ENCODE measurements at regions not wholly inside any gene's neighbourhood (a gene's known extent, or its start where the extent isn't known, plus 50 kb on each side); places are given as distances from the start of the nearest gene placed in this dataset.
"Not testable (repeated sequence)": the region's sequence is repeated elsewhere in the genome, so short reads cannot be mapped to it uniquely, and the experiment has no call there.

DNA sequence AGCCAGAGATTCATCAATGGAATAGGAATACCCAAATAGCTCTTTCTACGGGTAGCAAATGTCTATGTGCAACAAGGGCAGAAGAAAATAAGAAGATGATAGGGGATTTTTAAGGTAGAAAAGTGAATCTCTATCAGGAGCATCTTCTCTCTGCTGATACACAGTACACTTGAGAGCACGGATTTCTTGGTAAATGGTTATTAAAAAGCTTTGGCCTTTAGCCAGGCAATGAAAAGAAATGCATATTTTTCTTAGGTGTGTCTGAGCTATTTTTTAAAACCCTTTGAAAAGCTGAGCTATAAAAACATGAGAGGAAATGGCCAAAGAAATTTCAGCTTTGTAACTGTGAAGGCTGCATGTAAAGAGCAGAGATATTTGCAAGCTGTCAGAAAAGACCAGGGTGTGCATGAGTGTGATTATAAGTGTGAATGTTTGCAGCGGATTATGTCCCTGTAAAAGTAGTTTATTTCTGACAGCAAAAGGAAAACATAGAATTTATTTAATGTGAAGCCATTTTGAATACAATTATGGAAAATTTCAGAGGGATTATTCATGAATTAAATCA is 487.1 kb upstream of the PIK3R1 start:
- no peak for DNase-seq (ENCODE audit: low read depth)
- in situ Hi-C loops (cut with HindIII; ENCODE audit: low pct_unique_long_range_greater_than_20kb, low sequenced_read_pairs), result no loop called here

DNA sequence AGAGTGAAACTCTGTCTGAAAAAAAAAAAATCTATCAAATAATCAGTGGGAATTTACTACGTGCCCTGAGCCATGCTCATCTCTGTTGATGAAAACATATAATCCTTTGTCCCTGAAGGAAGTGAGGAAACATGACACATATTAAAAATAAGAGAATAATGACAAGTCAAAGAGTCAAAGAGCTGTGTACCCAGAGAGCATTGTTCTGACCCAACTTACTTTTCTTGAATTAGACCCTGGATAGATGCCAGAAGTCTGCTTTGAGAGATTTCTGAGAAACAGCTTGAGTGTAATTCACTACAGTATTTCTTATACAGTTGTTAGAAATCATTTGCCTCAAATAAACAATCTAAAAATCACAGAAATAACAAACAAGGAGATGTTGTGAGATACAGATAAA is 490.0 kb upstream of the PIK3R1 start:
- DNase-seq (ENCODE audit: low read depth), result no peak
- in situ Hi-C loops (cut with HindIII; ENCODE audit: low pct_unique_long_range_greater_than_20kb, low sequenced_read_pairs), result no loop called here

DNA sequence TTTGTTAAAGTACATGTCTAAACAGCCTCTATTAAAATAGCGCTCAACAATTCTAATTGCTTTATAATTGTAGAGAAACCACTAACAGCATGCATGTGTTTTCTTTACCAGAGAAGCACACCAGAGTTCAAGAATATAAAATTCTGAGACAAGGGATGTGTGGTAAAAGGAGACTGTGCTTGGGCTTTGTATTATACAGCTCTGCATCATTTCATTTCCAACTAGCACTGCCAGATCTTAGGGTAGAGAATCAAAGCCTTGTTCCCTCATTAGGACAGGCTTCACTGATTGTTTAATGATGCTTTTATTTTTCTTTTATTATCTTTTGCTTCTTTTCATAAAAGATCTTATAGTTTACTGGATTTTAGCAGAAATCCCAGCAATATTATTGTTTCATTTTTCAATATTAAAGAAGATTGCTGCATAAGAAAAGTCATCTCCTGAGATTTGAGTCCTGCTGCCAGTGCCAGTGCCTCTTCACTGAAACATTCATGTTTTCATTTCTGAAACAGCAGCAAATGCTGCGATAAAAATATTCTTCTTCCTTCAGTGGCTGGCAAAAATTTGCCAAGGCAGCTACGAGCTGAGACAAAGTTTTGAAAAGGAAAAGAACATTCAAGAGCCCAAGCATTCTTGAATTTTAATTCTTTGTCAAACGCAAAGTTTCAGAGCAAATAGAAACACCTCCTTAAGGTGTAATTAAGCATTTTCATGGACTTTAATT is 491.0 kb upstream of the PIK3R1 start:
- in situ Hi-C loops (cut with HindIII; ENCODE audit: low pct_unique_long_range_greater_than_20kb, low sequenced_read_pairs), result no loop called here
- no peak for DNase-seq (ENCODE audit: low read depth)

DNA sequence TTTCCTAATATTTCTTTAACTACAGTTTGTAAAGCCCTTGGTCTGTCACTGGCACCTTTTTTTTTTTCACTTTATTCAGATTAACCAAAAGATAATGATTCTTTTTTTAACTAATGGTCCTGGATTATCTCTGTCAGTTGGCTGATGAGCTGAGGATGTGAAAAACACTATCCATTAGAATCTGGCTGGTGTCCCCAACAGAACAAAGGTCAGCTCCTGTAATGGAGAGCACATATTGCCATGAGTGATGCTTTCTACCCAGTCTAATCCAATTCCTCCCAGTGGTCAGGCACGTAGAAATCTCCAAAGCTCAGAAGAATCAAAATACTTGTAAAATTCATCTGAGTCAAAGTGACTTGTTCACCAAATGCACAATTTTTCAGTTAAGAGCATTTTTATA is 491.7 kb upstream of the PIK3R1 start:
- in situ Hi-C loops (cut with HindIII; ENCODE audit: low pct_unique_long_range_greater_than_20kb, low sequenced_read_pairs), result no loop called here
- DNase-seq (ENCODE audit: low read depth), result no peak

DNA sequence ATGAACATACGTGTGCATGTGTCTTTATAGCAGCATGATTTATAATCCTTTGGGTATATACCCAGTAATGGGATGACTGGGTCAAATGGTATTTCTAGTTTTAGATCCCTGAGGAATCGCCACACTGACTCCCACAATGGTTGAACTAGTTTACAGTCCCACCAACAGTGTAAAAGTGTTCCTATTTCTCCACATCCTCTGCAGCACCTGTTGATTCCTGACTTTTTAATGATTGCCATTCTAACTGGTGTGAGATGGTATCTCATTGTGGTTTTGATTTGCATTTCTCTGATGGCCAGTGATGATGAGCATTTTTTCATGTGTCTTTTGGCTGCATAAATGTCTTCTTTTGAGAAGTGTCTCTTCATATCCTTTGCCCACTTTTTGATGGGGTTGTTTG is 493.0 kb upstream of the PIK3R1 start:
- DNase-seq (ENCODE audit: low read depth); in situ Hi-C loops (cut with HindIII; ENCODE audit: low pct_unique_long_range_greater_than_20kb, low sequenced_read_pairs): not testable (repeated sequence)

DNA sequence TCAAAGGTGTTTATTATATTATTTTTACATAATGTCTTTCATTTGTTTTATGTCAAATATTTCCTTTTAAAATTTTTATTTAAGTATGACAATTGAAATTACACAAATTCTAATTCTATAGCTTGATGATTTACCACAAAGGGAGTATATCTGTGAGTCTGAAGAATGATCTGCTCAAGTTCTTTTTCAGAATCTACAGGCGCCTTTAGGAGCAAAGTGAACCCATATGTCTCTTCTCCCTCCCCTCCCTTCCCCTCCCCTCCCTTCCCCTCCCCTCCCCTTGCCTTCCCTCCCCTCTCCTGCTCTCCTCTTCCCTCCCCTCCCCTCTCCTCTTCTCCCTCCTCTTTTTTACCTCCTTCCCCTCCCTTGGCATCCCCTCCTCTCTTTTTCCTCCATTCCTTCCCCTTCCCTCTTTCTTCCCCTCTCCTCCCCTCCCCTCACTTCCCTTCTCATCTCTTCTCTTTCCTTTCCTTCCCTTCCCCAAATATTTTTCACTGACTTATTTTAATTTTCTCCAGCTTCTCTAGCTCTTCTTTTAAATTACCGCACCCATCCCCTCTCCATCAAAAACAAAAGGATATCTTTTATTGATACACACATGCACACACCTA is 495.3 kb upstream of the PIK3R1 start:
- in situ Hi-C loops (cut with HindIII; ENCODE audit: low pct_unique_long_range_greater_than_20kb, low sequenced_read_pairs), result no loop called here
- DNase-seq (ENCODE audit: low read depth), result no peak

DNA sequence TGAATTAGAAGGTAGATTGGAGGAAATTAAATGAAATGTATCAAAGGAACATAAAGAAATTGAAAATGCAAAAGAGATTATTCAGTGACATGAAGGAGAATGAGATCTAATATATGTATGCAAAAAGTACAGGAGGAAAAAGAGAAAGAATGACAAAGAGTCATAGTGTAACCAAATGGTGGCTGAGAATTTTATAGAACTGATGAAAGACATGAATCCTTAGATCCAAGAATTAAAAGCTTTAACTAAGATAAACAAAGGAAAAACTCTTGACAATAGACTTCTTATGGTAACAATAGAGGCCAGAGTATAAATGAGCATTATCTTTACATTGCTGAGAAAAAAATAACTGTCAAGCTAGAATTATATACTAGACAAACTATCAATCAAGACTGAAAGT is 505.4 kb upstream of the CD180 start:
- in situ Hi-C loops (cut with HindIII; ENCODE audit: low pct_unique_long_range_greater_than_20kb, low sequenced_read_pairs), result no loop called here

DNA sequence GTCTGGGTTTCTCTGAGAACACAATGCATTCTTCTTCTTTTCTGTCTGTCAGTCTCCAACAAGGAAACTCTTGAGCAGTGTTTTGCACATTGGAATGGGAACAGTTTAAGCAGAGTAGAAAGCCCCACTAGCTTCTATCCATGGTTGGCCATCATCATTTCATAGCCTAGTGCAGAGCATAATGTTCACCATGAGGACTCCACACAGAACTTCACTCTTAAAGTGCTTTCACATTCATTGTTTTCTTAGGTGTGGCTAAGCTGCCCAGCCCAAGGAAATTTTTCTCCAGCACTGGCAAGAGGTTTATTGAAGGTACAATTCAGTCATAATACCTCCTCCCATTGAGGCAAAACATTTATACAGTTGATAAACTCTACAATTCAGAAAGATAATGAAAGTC is 503.0 kb upstream of the CD180 start:
- in situ Hi-C loops (cut with HindIII; ENCODE audit: low pct_unique_long_range_greater_than_20kb, low sequenced_read_pairs), result no loop called here
- DNase-seq (ENCODE audit: low read depth), result no peak

More for the DNA sequence above, 505.4 kb upstream of the CD180 start:
- DNase-seq (ENCODE audit: low read depth), result no peak

DNA sequence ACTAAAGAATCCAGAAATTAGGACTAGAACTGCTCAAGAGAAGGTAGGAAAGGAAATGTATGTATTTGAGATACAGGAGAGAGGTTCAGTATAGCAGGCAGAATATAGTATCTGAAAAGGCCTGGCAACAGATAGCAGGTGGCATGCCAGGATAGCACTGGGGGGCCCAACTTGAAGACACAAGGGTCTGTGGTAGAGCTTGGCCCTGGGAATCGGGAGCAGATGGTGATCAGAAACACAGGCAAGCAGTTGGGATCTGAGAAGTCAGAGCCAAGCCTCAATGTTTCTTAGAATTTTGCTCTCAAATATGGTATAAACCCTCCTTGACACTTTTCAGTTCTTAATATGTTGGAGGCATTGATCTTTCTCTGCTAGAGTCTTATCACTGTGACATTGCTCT is 499.8 kb upstream of the CD180 start:
- DNase-seq (ENCODE audit: low read depth), result no peak
- in situ Hi-C loops (cut with HindIII; ENCODE audit: low pct_unique_long_range_greater_than_20kb, low sequenced_read_pairs), result no loop called here

DNA sequence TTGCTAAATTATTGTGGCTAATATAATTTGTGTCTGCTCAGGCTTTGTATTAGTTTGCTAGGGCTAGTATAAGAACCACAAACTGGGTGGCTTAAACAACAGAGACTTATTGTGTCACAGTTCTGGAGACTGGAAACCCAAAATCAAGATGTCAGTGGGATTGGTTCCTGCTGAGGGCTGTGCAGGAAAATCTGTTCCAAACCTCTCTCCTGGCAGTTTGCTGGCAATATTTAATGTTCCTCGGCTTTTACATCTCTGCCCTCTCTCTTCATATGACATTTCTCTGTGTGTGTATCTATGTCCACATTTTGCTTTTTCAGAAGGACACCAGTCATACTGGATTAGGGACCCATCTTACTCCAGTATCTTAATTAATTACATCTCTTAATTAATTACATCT is 498.8 kb upstream of the CD180 start:
- DNase-seq (ENCODE audit: low read depth), result no peak
- in situ Hi-C loops (cut with HindIII; ENCODE audit: low pct_unique_long_range_greater_than_20kb, low sequenced_read_pairs), result no loop called here

DNA sequence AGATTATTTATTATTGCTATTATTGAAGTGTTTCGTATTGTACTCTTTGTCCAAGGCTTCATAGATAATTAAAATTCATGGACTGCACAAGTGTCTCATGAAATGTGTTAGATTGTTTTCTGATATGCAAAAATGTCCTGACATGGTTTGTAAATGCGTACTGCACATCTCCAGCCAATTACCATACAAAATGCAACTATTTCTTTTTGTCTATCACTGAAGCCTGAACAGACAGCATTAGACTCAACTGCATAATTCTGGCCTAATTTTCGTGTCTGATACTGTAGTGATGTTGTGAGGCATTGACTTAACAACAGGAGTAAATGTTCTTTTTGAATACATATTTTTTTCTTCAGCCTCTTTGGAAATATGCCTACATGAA is 498.2 kb upstream of the CD180 start:
- DNase-seq (ENCODE audit: low read depth), result no peak
- in situ Hi-C loops (cut with HindIII; ENCODE audit: low pct_unique_long_range_greater_than_20kb, low sequenced_read_pairs), result no loop called here

DNA sequence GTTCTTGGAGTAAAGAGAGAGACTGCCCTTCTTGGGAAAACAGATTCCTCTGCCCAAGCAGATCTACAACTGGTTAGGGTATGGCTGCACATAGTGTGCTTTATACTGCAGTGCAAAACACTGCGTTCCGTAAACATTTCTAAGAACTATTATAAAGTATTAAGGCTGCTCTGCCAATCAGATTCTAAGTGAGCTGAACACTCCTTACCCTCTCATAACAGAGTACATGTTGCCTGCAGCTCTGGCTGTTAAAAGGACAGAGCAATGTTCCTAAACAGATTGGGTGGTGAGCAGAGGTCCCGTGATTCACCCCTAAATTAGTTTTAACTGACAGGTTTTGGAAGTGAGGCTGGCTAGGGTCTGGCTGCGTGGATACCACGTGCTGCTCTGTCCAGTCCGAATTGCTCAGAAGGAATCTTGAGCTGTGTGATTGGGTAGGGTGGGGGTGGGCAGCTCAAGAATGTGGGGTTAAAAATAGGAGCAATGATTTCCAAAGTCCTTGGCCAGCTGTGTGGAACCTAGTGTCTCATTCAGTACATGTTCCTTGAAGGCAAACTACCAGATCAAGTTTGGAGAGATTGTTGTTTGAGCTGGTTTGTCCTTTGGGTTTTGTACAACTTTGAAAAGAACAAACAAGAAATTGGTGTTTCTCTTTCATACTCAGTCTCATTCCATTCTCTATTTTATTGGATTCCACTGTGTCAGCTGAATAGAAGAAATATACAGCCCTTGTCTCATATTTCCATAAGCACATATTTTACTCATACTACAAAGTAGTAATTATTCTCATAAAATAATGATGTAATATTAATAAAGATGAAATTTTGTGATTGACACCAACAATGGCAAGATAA is 497.6 kb upstream of the CD180 start:
- DNase-seq (ENCODE audit: low read depth), result no peak
- in situ Hi-C loops (cut with HindIII; ENCODE audit: low pct_unique_long_range_greater_than_20kb, low sequenced_read_pairs), result no loop called here

DNA sequence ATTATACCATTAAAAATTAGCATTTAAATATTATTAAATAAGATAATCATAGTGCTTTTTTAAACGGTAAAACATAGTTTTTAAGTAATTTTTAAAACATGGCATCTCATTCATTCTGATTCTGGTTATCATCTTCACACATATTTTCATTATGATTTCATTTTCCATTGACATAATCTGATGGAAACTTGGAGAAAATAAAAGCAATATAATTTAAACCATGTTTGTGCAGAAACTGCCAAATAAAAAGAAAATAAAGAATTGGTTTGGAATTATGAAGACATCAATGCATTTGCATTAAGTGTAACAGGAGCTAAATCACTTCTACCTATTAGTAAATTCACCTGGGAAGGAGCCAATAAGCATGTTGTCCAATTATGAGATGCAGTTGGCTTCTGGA is 490.1 kb upstream of the CD180 start:
- in situ Hi-C loops (cut with HindIII; ENCODE audit: low pct_unique_long_range_greater_than_20kb, low sequenced_read_pairs), result no loop called here
- DNase-seq (ENCODE audit: low read depth), result no peak

DNA sequence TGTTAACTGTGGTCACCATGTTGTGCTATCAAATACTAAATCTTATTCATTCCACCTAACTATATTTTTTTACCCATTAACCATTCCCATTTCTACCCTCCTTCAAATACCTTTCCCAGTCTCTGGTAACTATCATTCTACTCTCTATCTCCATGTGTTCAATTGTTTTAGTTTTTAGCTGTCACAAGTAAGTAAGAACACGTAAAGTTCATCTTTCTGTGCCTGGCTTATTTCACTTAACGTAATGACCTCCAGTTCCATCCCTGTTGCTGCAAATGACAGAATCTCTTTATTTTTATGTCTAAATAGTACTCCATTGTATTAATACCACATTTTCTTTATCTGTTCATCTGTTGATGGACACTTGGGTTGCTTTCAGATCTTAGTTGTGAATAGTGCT is 485.1 kb upstream of the CD180 start:
- DNase-seq (ENCODE audit: low read depth), result no peak
- in situ Hi-C loops (cut with HindIII; ENCODE audit: low pct_unique_long_range_greater_than_20kb, low sequenced_read_pairs), result no loop called here

DNA sequence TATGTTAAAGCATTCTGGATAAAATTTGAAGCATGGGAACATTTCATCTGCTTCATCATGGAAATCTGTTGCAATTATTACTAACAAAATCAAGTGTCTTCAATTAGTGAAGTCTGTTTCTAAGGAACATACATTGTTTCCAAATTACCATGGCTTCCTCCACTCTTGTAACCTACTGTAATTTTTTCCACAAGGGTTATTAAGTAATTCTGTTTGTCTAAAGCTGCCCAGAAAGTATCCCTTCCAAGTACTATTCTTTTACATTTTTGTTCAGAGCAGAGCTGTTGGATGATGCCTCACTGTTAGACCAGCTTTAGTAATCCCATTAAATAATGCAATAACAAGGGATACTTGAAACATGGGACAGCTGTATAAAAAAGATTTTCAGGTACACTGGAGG is 483.5 kb upstream of the CD180 start:
- no peak for DNase-seq (ENCODE audit: low read depth)
- in situ Hi-C loops (cut with HindIII; ENCODE audit: low pct_unique_long_range_greater_than_20kb, low sequenced_read_pairs), result no loop called here

DNA sequence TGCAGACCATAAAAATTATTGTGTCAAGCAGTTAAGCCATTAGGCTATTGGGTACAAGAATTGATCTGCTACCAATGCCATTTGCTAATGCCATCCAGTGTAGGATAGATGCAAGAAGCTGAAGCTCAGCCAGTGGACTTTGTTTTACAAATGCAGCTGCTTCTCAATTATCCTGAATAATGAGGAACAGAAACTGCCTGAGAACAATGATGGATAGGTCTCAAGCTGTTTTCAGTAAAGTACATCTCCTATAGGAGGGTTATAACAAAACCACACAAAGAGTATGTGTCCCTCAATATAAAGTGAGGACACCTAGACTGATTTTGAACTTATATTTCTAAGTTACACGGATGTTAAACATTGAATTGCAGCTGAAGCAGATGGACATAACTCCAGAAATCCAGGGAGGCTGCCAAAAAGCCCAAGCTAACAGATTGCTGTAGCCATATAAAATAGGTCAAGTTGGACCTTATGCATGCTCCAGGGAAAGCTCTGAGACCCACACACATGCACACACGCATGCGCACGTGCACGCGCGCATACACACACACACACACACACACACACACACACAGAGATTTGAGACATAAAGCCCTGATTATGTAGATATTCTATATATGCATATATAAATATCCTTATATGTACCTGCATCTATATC is 482.7 kb upstream of the CD180 start:
- DNase-seq (ENCODE audit: low read depth), result no peak
- in situ Hi-C loops (cut with HindIII; ENCODE audit: low pct_unique_long_range_greater_than_20kb, low sequenced_read_pairs), result no loop called here

DNA sequence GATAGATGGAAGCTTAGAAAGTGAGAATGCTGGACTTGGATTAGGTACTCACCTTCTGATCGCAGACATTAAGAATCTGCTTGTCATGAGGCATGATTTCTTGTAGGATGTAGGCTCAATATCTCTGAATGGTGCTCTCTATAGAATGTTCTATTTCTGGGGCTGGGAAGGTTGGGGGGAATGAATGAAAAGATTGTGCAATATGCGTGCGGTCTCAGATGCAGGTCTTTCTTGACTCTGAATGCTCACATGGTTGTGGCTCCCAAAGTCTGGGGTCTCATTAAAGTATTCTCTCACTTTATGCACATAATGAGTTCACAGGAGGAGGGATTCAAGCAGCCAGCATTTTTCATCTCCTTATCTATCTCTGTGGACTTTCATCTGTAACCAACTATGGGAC is 482.0 kb upstream of the CD180 start:
- in situ Hi-C loops (cut with HindIII; ENCODE audit: low pct_unique_long_range_greater_than_20kb, low sequenced_read_pairs), result no loop called here
- DNase-seq (ENCODE audit: low read depth), result no peak

DNA sequence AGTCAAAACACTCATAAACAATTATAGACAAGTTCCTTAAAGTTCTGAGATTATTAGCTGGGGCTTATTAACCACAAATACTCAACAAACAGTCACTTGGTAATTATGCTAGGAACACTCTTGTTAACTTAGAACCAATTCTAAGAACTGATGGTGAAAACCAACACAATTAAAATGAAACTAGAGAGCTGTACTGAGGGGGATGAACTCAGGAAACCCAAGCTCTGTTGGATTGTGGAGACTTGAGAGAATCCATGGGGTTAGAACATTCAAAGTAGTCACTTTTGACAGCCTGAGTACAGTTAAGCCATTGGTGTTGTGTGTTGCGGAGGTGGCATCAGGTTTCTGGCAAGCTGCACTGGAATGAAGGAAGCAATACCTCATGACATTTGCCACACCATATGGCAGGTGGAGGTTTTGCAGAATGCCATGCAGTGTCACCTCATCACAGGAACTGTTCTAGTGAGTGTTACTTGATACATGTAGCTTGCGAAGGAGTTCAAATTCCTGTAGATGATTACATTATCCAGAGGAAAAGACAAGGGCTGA is 480.9 kb upstream of the CD180 start:
- DNase-seq (ENCODE audit: low read depth), result no peak
- in situ Hi-C loops (cut with HindIII; ENCODE audit: low pct_unique_long_range_greater_than_20kb, low sequenced_read_pairs), result no loop called here
